Heart left ventricle (tissue), 13 donors: ENCODE measurements at regions not wholly inside any gene's neighbourhood (a gene's known extent, or its start where the extent isn't known, plus 50 kb on each side); places are given as distances from the start of the nearest gene placed in this dataset.

Source experiments
- POLR2A ChIP-seq, 2 donors: fragments of 450-650 bp; IDR thresholded peaks; one replicate each; pipeline ENCODE4 v1.6.1; 2017; ENCODE audit warnings: antibody characterized with exemption in 2 of 2, mild to moderate bottlenecking in 2 of 2, moderate library complexity in 2 of 2
- TF ChIP-seq, protein P1 (sequence below), 12 donors: fragments of 200-600 bp; sonication (generic) in 4 of 12; IDR thresholded peaks; one replicate each; pipeline versions ENCODE4 v1.5.0 to v1.8.0; 2018 to 2022; ENCODE audit warnings: antibody characterized with exemption in 12 of 12, mild to moderate bottlenecking in 5 of 12
- donor health status: ischemic (EF 13 %, LVEDD 7.1; RV severe dilation, severe dysfunction).
- donor health status: DM: no; HTN: yes; CAD: no.
- donor health status: DM: no; HTN: no; CAD: no.
- donor health status: ischemic (EF 25% LVEDD 6.9; RV normal size, moderate dysfunction).
- donor health status: ischemic (EF 25% LVEDD 5.7; RV mildly dilated, moderate dysfunction).
- donor health status: ischemic (EF 35%, LVEDD 5.7; RV mildly dilated, moderate dysfunction).
- donor health status: nonischemic (EF 11% LVEDD 7.7; RV severe dilation, severe dysfunction).
- donor health status: DM: yes; HTN: yes; CAD: no.
- donor health status: PGD.
- donor health status: ischemic (EF 29% LVEDD 5.4; RV normal size, mild dysfunction).
- donor health status: nonischemic (EF 23%, LVEDD 6.1; RV moderate dilation, normal function).

DNA sequence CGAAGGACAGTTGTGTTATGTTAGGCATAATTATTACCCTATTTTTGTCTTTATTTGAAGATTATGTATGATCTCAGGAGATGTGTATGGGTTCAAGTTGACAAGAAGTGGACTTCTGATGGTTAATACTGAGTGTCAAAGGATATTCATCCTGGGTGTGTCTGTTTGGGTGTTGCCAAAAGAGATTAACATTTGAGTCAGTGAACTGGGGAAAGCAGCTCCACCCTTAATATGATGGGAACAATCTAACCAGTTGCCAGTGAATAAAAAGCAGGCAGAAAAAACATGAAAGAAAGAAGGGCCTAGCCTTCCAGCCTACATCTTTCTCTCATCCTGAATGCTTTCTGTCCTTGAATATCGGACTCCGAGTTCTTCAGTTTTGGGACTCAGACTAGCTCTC lies 332.6 kb downstream of the DTHD1 start:
- TF ChIP-seq, protein P1, sequence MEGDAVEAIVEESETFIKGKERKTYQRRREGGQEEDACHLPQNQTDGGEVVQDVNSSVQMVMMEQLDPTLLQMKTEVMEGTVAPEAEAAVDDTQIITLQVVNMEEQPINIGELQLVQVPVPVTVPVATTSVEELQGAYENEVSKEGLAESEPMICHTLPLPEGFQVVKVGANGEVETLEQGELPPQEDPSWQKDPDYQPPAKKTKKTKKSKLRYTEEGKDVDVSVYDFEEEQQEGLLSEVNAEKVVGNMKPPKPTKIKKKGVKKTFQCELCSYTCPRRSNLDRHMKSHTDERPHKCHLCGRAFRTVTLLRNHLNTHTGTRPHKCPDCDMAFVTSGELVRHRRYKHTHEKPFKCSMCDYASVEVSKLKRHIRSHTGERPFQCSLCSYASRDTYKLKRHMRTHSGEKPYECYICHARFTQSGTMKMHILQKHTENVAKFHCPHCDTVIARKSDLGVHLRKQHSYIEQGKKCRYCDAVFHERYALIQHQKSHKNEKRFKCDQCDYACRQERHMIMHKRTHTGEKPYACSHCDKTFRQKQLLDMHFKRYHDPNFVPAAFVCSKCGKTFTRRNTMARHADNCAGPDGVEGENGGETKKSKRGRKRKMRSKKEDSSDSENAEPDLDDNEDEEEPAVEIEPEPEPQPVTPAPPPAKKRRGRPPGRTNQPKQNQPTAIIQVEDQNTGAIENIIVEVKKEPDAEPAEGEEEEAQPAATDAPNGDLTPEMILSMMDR (IDR thresholded peaks at IDR 0.05): no peak
- no peak for TF ChIP-seq POLR2A (IDR thresholded peaks at IDR 0.05)
